ENCODE measurements at regions not wholly inside any gene's neighbourhood (a gene's known extent, or its start where the extent isn't known, plus 50 kb on each side); places are given as distances from the start of the nearest gene placed in this dataset.
"Not testable (repeated sequence)": the region's sequence is repeated elsewhere in the genome, so short reads cannot be mapped to it uniquely, and the experiment has no call there.

DNA sequence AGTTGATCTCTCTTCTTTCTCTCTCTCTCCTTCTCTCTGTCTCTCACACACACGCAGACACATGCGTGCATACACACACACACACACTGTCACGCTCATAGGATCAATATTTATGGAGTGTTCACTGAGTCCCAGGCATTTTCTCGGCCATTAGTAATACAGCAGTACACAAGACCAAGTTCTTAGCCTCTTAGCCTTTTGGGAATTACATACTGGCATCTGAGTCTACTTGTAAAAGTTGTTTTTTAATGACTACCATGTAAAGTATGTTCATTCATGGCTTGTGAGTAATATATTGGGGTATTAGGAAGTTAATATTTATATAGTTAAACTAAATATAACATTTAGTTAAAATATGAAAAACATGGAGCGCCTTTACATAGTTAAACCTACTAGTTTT is 2406.1 kb upstream of the PCDH20 start:
- WGBS (ENCODE audit: insufficient coverage, low lambda C conversion rate), result no CpG with 5 or more reads among the region's 5 CpGs
- H3K36me3 ChIP-seq (ENCODE audit: control insufficient read depth, insufficient read depth, low read length), result not testable (repeated sequence)

DNA sequence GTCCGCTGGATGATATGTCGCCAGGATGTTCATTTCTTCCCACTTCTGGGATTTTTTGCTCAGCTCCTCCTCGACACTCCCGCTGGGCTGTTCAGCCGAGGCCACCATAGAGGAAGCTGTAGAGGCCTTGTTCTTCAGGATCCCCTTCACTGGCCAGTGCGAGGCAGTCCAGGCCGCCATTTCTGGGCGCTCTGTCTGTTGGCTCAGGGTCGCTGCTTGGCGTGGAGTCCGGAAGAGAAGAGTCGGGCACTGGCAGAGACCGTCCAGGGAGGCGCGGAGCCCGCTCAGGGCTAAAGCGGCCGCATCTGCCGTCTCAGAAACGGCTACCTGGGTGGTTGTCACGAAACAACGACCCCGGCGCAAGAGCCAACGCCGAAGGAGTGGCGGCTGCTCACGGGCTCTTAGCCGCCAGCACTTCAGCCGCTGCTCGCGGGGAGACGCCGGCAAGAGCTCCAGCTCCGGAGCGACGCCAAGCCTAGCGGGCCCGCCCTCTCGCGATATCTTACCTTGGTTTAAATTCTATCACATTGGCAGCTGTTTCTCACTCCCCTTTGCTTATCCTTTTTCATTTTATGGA is 2395.9 kb upstream of the PCDH20 start:
- H3K9me3 ChIP-seq (ENCODE audit: control insufficient read depth, low read depth, low read length); DNase-seq; H3K27me3 ChIP-seq (ENCODE audit: control insufficient read depth, insufficient read depth, low read length); H3K27ac ChIP-seq (ENCODE audit: low read length); H3K36me3 ChIP-seq (ENCODE audit: control insufficient read depth, insufficient read depth, low read length); H3K4me1 ChIP-seq (ENCODE audit: control insufficient read depth, insufficient read depth, low read length); H3K4me3 ChIP-seq (ENCODE audit: low read length): not testable (repeated sequence)
- 92% methylated on average over 2 of the region's 41 CpGs for WGBS (ENCODE audit: insufficient coverage, low lambda C conversion rate)

More for the DNA sequence above, 2406.1 kb upstream of the PCDH20 start:
- H3K27me3 ChIP-seq (ENCODE audit: control insufficient read depth, insufficient read depth, low read length); H3K4me1 ChIP-seq (ENCODE audit: control insufficient read depth, insufficient read depth, low read length); H3K27ac ChIP-seq (ENCODE audit: low read length); H3K4me3 ChIP-seq (ENCODE audit: low read length); H3K9me3 ChIP-seq (ENCODE audit: control insufficient read depth, low read depth, low read length); DNase-seq: not testable (repeated sequence)

DNA sequence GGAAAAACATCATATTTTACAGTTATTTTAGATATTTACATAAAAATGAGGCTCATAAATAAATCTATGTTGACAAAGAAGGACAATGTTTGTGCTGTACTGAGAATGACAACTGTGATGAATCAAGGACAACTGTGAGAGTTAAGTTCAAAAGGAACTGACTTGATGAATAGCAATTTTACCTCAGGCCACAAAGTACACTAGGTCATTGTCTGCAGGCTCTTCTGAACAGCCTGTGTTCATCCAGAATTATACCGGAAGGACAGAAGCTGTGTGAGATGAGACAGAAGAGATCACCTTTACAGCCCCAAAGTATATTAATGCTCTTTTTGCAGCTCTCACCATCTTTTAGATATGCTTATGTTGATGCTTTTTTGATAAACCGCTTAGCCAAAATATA is 2375.5 kb upstream of the PCDH20 start:
- H3K4me1 ChIP-seq (ENCODE audit: control insufficient read depth, insufficient read depth, low read length); H3K27ac ChIP-seq (ENCODE audit: low read length); H3K36me3 ChIP-seq (ENCODE audit: control insufficient read depth, insufficient read depth, low read length); H3K27me3 ChIP-seq (ENCODE audit: control insufficient read depth, insufficient read depth, low read length); DNase-seq; H3K4me3 ChIP-seq (ENCODE audit: low read length); H3K9me3 ChIP-seq (ENCODE audit: control insufficient read depth, low read depth, low read length): not testable (repeated sequence)
- WGBS (ENCODE audit: insufficient coverage, low lambda C conversion rate), result no CpG with 5 or more reads among the region's 2 CpGs

DNA sequence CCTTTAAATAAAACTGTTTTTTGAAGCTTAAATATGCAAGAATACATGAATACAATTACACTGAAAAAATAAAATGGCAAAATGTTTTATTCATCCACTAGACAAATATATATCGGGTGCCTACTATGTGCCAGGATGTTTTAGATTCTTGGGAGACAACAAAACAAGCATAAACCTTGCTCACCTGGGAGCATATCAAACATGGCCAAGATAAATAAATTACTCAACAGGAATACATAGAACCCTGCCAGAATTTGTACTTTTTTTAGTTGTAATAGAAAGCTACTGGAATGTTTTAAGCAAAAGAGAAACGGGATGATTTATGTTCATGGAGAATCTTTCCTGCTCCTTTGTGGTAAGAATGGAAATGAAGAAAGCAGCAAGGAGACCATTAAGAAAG is 2358.5 kb upstream of the PCDH20 start:
- Histone ChIP-seq H3K27ac (ENCODE audit: low read length) (no peak overlapping the region), H3K4me1 (ENCODE audit: control insufficient read depth, insufficient read depth, low read length) (no peaks in the 10 kb centered on the region), H3K4me3 (ENCODE audit: low read length) (no peak overlapping the region), H3K9me3 (ENCODE audit: control insufficient read depth, low read depth, low read length) (no peaks in the 10 kb centered on the region), H3K36me3 (ENCODE audit: control insufficient read depth, insufficient read depth, low read length) (no peaks in the 10 kb centered on the region), H3K27me3 (ENCODE audit: control insufficient read depth, insufficient read depth, low read length) (no peaks in the 10 kb centered on the region)
- DNase-seq, result no peak
- WGBS (ENCODE audit: insufficient coverage, low lambda C conversion rate), result 75% methylated on average over 1 of the region's 2 CpGs

DNA sequence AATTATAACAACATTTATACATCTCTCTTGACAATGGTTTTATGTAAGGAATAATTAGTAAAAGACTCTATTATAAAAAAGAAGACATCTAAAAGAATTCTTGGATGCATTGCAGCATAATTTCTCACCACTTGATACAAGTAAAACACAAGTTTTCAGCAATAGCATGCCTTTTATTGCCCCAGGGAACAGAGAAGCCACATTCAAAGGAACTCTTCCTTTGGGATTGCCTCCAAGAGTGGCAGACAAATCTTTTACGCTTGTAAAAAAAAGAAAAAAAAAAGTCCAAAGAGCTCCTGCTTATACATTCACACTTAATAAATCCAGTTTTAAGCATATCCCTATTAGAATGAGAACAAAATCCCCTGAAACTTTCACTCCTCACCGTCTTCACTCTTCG is 2357.8 kb upstream of the PCDH20 start:
- H3K4me1 ChIP-seq (ENCODE audit: control insufficient read depth, insufficient read depth, low read length), result no peaks in the 10 kb centered on the region
- no peaks in the 10 kb centered on the region for H3K9me3 ChIP-seq (ENCODE audit: control insufficient read depth, low read depth, low read length)
- H3K27ac ChIP-seq (ENCODE audit: low read length), result no peak overlapping the region
- 93% methylated on average over 3 of the region's 3 CpGs for WGBS (ENCODE audit: insufficient coverage, low lambda C conversion rate)
- H3K4me3 ChIP-seq (ENCODE audit: low read length), result no peak overlapping the region
- no peaks in the 10 kb centered on the region for H3K27me3 ChIP-seq (ENCODE audit: control insufficient read depth, insufficient read depth, low read length)
- no peak for DNase-seq
- no peaks in the 10 kb centered on the region for H3K36me3 ChIP-seq (ENCODE audit: control insufficient read depth, insufficient read depth, low read length)

DNA sequence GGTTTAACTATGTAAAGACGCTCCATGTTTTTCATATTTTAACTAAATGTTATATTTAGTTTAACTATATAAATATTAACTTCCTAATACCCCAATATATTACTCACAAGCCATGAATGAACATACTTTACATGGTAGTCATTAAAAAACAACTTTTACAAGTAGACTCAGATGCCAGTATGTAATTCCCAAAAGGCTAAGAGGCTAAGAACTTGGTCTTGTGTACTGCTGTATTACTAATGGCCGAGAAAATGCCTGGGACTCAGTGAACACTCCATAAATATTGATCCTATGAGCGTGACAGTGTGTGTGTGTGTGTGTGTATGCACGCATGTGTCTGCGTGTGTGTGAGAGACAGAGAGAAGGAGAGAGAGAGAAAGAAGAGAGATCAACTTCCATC is 2342.0 kb upstream of the PCDH20 start:
- no CpG with 5 or more reads among the region's 5 CpGs for WGBS (ENCODE audit: insufficient coverage, low lambda C conversion rate)
- H3K4me1 ChIP-seq (ENCODE audit: control insufficient read depth, insufficient read depth, low read length); H3K27ac ChIP-seq (ENCODE audit: low read length); DNase-seq; H3K4me3 ChIP-seq (ENCODE audit: low read length); H3K9me3 ChIP-seq (ENCODE audit: control insufficient read depth, low read depth, low read length); H3K36me3 ChIP-seq (ENCODE audit: control insufficient read depth, insufficient read depth, low read length); H3K27me3 ChIP-seq (ENCODE audit: control insufficient read depth, insufficient read depth, low read length): not testable (repeated sequence)

DNA sequence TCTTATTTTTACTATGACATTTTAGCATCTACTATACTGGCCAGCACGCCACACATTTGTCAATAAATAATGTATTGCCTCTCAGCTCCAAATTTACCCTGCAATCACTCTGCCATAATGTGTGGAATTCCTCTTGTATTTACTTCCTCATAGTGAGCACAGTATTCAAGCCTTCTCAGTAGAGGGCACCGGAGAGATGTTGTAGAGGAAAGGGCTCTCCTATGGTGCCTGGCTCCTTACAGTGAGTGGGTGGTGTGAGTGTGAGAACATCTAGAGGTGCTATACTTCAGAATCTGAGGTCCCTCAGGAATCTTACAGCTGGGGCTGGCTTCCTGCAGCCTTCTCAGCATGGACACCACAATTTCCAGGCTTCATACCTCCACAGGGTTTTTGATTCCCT is 2334.2 kb upstream of the PCDH20 start:
- no CpG with 5 or more reads among the region's 2 CpGs for WGBS (ENCODE audit: insufficient coverage, low lambda C conversion rate)
- not testable (repeated sequence) for H3K4me1 ChIP-seq (ENCODE audit: control insufficient read depth, insufficient read depth, low read length); H3K27me3 ChIP-seq (ENCODE audit: control insufficient read depth, insufficient read depth, low read length)

DNA sequence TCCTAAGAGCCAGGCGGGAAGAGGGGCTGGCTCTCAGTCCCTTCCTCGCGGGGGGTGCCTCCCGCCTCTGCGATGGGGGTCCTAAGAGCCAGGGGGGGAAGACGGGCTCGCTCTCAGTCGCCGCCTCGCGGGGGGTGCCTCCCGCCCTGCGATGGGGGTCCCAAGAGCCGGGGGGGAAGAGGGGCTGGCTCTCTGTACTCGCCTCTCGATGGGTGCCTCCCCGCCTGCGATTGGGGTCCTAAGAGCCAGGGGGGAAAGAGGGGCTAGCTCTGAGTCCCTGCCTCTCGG is 2326.1 kb upstream of the PCDH20 start:
- H3K36me3 ChIP-seq (ENCODE audit: control insufficient read depth, insufficient read depth, low read length); DNase-seq; H3K4me1 ChIP-seq (ENCODE audit: control insufficient read depth, insufficient read depth, low read length); H3K4me3 ChIP-seq (ENCODE audit: low read length); H3K27me3 ChIP-seq (ENCODE audit: control insufficient read depth, insufficient read depth, low read length); H3K27ac ChIP-seq (ENCODE audit: low read length): not testable (repeated sequence)
- H3K9me3 ChIP-seq (ENCODE audit: control insufficient read depth, low read depth, low read length), result peaks cover 28% of the 10 kb centered on the region
- WGBS (ENCODE audit: insufficient coverage, low lambda C conversion rate), result no CpG with 5 or more reads among the region's 19 CpGs

More for the DNA sequence above, 2334.2 kb upstream of the PCDH20 start:
- not testable (repeated sequence) for H3K9me3 ChIP-seq (ENCODE audit: control insufficient read depth, low read depth, low read length); H3K36me3 ChIP-seq (ENCODE audit: control insufficient read depth, insufficient read depth, low read length); H3K27ac ChIP-seq (ENCODE audit: low read length); DNase-seq; H3K4me3 ChIP-seq (ENCODE audit: low read length)

DNA sequence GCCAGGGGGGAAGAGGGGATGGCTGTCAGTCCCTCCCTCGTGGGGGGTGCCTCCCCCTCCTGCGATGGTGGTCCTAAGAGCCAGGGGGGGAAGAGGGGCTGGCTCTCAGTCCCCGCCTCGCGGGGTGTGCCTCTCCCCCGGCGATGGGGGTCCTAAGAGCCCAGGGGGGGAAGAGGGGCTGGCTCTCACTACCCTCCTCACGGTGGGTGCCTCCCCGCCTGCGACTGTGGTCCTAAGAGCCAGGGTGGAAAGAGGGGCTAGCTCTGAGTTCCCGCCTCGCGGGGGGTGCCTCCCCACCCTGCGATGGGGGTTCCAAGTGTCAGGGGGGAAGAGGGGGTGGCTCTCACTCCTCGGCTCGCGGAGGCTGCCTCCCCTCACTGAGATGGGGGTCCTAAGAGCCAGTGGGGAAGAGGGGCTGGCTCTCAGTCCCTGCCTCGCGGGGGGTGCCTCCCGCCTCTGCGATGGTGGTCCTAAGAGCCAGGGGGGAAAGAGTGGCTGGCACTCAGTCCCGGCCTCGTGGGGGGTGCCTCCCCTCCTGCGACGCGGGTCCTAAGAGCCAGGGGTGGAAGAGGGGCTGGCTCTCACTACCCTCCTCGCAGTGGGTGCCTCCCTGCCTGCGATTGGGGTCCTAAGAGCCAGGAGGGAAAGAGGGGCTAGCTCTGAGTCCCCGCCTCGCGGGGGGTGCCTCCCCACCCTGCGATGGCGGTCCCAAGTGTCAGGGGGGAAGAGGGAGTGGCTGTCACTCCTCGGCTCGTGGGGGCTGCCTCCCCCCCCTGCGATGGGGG is 2325.6 kb upstream of the PCDH20 start:
- no CpG with 5 or more reads among the region's 36 CpGs for WGBS (ENCODE audit: insufficient coverage, low lambda C conversion rate)
- H3K27ac ChIP-seq (ENCODE audit: low read length), result no peak overlapping the region
- no peak for DNase-seq
- no peaks in the 10 kb centered on the region for H3K27me3 ChIP-seq (ENCODE audit: control insufficient read depth, insufficient read depth, low read length)
- H3K9me3 ChIP-seq (ENCODE audit: control insufficient read depth, low read depth, low read length), result peaks cover 28% of the 10 kb centered on the region
- no peak overlapping the region for H3K4me3 ChIP-seq (ENCODE audit: low read length)
- no peaks in the 10 kb centered on the region for H3K4me1 ChIP-seq (ENCODE audit: control insufficient read depth, insufficient read depth, low read length)
- H3K36me3 ChIP-seq (ENCODE audit: control insufficient read depth, insufficient read depth, low read length), result no peaks in the 10 kb centered on the region

DNA sequence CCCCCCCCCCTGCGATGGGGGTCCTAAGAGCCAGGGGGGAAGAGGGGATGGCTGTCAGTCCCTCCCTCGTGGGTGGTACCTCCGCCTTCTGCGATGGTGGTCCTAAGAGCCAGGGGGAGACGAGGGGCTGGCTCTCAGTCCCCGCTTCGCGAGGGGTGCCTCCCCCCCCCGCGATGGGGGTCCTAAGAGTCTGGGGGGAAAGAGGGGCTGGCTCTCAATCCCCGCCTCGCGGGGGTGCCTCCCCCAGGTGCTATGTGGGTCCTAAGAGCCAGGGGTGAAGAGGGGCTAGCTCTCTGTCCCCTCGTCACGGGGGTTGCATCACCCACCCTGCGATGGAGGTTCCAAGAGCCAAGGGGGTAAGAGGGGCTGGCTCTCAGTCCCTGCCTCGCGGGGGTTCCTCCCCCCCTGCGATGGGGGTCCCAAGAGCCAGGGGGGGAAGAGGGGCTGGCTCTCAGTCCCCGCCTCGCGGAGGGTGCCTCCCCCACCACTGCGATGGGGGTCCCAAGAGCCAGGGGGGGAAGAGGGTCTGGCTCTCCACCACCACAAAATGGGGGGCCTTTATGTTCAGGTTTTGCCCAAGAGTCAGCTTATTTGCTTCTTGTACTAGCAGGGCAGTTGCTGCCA is 2323.6 kb upstream of the PCDH20 start:
- WGBS (ENCODE audit: insufficient coverage, low lambda C conversion rate), result no CpG with 5 or more reads among the region's 23 CpGs
- H3K36me3 ChIP-seq (ENCODE audit: control insufficient read depth, insufficient read depth, low read length); DNase-seq; H3K27ac ChIP-seq (ENCODE audit: low read length); H3K4me1 ChIP-seq (ENCODE audit: control insufficient read depth, insufficient read depth, low read length); H3K27me3 ChIP-seq (ENCODE audit: control insufficient read depth, insufficient read depth, low read length); H3K4me3 ChIP-seq (ENCODE audit: low read length): not testable (repeated sequence)
- H3K9me3 ChIP-seq (ENCODE audit: control insufficient read depth, low read depth, low read length), result peaks cover 28% of the 10 kb centered on the region

DNA sequence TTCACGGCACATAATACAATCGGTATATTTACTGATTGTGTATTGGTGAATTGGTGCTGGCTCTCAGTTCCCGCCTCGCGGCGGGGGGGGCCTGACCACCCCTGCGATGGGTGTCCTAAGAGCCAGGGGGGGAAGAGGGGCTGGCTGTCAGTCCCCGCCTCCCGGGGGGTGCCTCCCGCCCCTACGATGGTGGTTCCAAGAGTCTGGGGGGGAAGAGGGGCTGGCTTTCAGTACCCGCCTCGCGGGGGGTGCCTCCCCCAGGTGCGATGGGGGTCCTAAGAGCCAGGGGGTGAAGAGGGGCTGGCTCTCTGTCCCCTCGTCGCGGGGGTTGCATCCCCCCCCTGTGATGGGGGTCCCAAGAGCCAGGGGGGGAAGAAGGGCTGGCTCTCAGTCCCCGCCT is 2321.8 kb upstream of the PCDH20 start:
- H3K4me3 ChIP-seq (ENCODE audit: low read length), result no peak overlapping the region
- no peaks in the 10 kb centered on the region for H3K27me3 ChIP-seq (ENCODE audit: control insufficient read depth, insufficient read depth, low read length)
- WGBS (ENCODE audit: insufficient coverage, low lambda C conversion rate), result no CpG with 5 or more reads among the region's 19 CpGs
- DNase-seq, result no peak
- H3K4me1 ChIP-seq (ENCODE audit: control insufficient read depth, insufficient read depth, low read length), result no peaks in the 10 kb centered on the region
- no peak overlapping the region for H3K27ac ChIP-seq (ENCODE audit: low read length)
- H3K9me3 ChIP-seq (ENCODE audit: control insufficient read depth, low read depth, low read length), result peaks cover 28% of the 10 kb centered on the region
- no peaks in the 10 kb centered on the region for H3K36me3 ChIP-seq (ENCODE audit: control insufficient read depth, insufficient read depth, low read length)
